ENCODE measurements at regions not wholly inside any gene's neighbourhood (a gene's known extent, or its start where the extent isn't known, plus 50 kb on each side); places are given as distances from the start of the nearest gene placed in this dataset.

GRCh38 chr12:67200386-67200785 is 68.8 kb upstream of the CAND1 start:
- Histone ChIP-seq H2BK5ac (ENCODE audit: low read depth, low read length, poor library complexity, severe bottlenecking) (no peak overlapping the region), H3K9ac (ENCODE audit: low read length) (no peak overlapping the region), H3K4me1 (ENCODE audit: control insufficient read depth, insufficient read depth, low read depth, low read length) (no peaks in the 10 kb centered on the region), H3K18ac (ENCODE audit: low read depth in 1 of 2, low read length in 2 of 2) (no peak overlapping the region), H3K27me3 (ENCODE audit: control insufficient read depth in 1 of 2, insufficient read depth in 1 of 2, low read length in 2 of 2) (no peaks in the 10 kb centered on the region), H3K14ac (ENCODE audit: low read length in 2 of 2) (no peak overlapping the region), H3K4me3 (ENCODE audit: insufficient read depth in 1 of 2, low read depth in 1 of 2, low read length in 2 of 2) (no peak overlapping the region), H2BK15ac (ENCODE audit: low read depth, poor library complexity, severe bottlenecking) (no peak overlapping the region), H3K23ac (ENCODE audit: low read length in 2 of 2) (no peak overlapping the region), H3K27ac (ENCODE audit: low read length, poor library complexity, severe bottlenecking) (no peak overlapping the region), H4K8ac (ENCODE audit: low read length) (no peak overlapping the region), H3K36me3 (ENCODE audit: control insufficient read depth in 1 of 2, insufficient read depth in 2 of 2, low read depth in 1 of 2, low read length in 2 of 2) (no peaks in the 10 kb centered on the region), H2AK5ac (ENCODE audit: low read length, severe bottlenecking) (no peak overlapping the region), H4K91ac (ENCODE audit: low read length) (no peak overlapping the region), H2AFZ (ENCODE audit: low read depth, low read length) (no peak overlapping the region), H2BK12ac (ENCODE audit: low read length in 2 of 2) (no peak overlapping the region), H3K4ac (ENCODE audit: low read depth in 1 of 2, low read length in 2 of 2) (no peak overlapping the region), H3K4me2 (ENCODE audit: low read length, poor library complexity, severe bottlenecking) (no peak overlapping the region), H3K9me3 (ENCODE audit: control insufficient read depth, low read length) (no peaks in the 10 kb centered on the region), H2BK120ac (ENCODE audit: low read depth, low read length) (no peak overlapping the region), H3K79me1 (replicated peaks; ENCODE audit: low read length, poor library complexity, severe bottlenecking) (no peaks in the 10 kb centered on the region)
- WGBS, result no CpG with 5 or more reads among the region's 1 CpG
- no peak for DNase-seq

GRCh38 chr12:67202011-67202677 is 67.0 kb upstream of the CAND1 start:
- no peak overlapping the region for H2BK12ac ChIP-seq (ENCODE audit: low read length in 2 of 2)
- no peak overlapping the region for H3K14ac ChIP-seq (ENCODE audit: low read length in 2 of 2)
- H3K4me2 ChIP-seq (ENCODE audit: low read length, poor library complexity, severe bottlenecking), result no peak overlapping the region
- no peaks in the 10 kb centered on the region for H3K36me3 ChIP-seq (ENCODE audit: control insufficient read depth in 1 of 2, insufficient read depth in 2 of 2, low read depth in 1 of 2, low read length in 2 of 2)
- no peak overlapping the region for H4K8ac ChIP-seq (ENCODE audit: low read length)
- H3K9me3 ChIP-seq (ENCODE audit: control insufficient read depth, low read length), result no peaks in the 10 kb centered on the region
- no peak overlapping the region for H3K18ac ChIP-seq (ENCODE audit: low read depth in 1 of 2, low read length in 2 of 2)
- no peaks in the 10 kb centered on the region for H3K4me1 ChIP-seq (ENCODE audit: control insufficient read depth, insufficient read depth, low read depth, low read length)
- no peak overlapping the region for H3K9ac ChIP-seq (ENCODE audit: low read length)
- H3K4me3 ChIP-seq (ENCODE audit: insufficient read depth in 1 of 2, low read depth in 1 of 2, low read length in 2 of 2), result no peak overlapping the region
- no peak overlapping the region for H3K23ac ChIP-seq (ENCODE audit: low read length in 2 of 2)
- no peak overlapping the region for H2AFZ ChIP-seq (ENCODE audit: low read depth, low read length)
- no peak overlapping the region for H4K91ac ChIP-seq (ENCODE audit: low read length)
- H2BK120ac ChIP-seq (ENCODE audit: low read depth, low read length), result no peak overlapping the region
- no peaks in the 10 kb centered on the region for H3K27me3 ChIP-seq (ENCODE audit: control insufficient read depth in 1 of 2, insufficient read depth in 1 of 2, low read length in 2 of 2)
- no peak for DNase-seq
- no peak overlapping the region for H2AK5ac ChIP-seq (ENCODE audit: low read length, severe bottlenecking)
- H3K27ac ChIP-seq (ENCODE audit: low read length, poor library complexity, severe bottlenecking), result no peak overlapping the region
- WGBS, result 74% methylated on average over 6 of the region's 7 CpGs
- no peak overlapping the region for H3K4ac ChIP-seq (ENCODE audit: low read depth in 1 of 2, low read length in 2 of 2)
- H2BK5ac ChIP-seq (ENCODE audit: low read depth, low read length, poor library complexity, severe bottlenecking), result no peak overlapping the region
- no peak overlapping the region for H2BK15ac ChIP-seq (ENCODE audit: low read depth, poor library complexity, severe bottlenecking)
- no peaks in the 10 kb centered on the region for H3K79me1 ChIP-seq (replicated peaks; ENCODE audit: low read length, poor library complexity, severe bottlenecking)

GRCh38 chr12:67202678-67203012 is 66.5 kb upstream of the CAND1 start:
- no peak overlapping the region for H3K18ac ChIP-seq (ENCODE audit: low read depth in 1 of 2, low read length in 2 of 2)
- no peak overlapping the region for H3K4me2 ChIP-seq (ENCODE audit: low read length, poor library complexity, severe bottlenecking)
- no peak overlapping the region for H2BK12ac ChIP-seq (ENCODE audit: low read length in 2 of 2)
- H3K4me1 ChIP-seq (ENCODE audit: control insufficient read depth, insufficient read depth, low read depth, low read length), result no peaks in the 10 kb centered on the region
- H3K27ac ChIP-seq (ENCODE audit: low read length, poor library complexity, severe bottlenecking), result no peak overlapping the region
- no CpG with 5 or more reads among the region's 3 CpGs for WGBS
- H3K23ac ChIP-seq (ENCODE audit: low read length in 2 of 2), result no peak overlapping the region
- H2BK5ac ChIP-seq (ENCODE audit: low read depth, low read length, poor library complexity, severe bottlenecking), result no peak overlapping the region
- no peak overlapping the region for H3K9ac ChIP-seq (ENCODE audit: low read length)
- H4K91ac ChIP-seq (ENCODE audit: low read length), result no peak overlapping the region
- no peak overlapping the region for H2AK5ac ChIP-seq (ENCODE audit: low read length, severe bottlenecking)
- no peaks in the 10 kb centered on the region for H3K27me3 ChIP-seq (ENCODE audit: control insufficient read depth in 1 of 2, insufficient read depth in 1 of 2, low read length in 2 of 2)
- H2BK15ac ChIP-seq (ENCODE audit: low read depth, poor library complexity, severe bottlenecking), result no peak overlapping the region
- no peak overlapping the region for H4K8ac ChIP-seq (ENCODE audit: low read length)
- no peak overlapping the region for H2AFZ ChIP-seq (ENCODE audit: low read depth, low read length)
- no peak overlapping the region for H3K4me3 ChIP-seq (ENCODE audit: insufficient read depth in 1 of 2, low read depth in 1 of 2, low read length in 2 of 2)
- no peak overlapping the region for H3K14ac ChIP-seq (ENCODE audit: low read length in 2 of 2)
- no peaks in the 10 kb centered on the region for H3K79me1 ChIP-seq (replicated peaks; ENCODE audit: low read length, poor library complexity, severe bottlenecking)
- H3K36me3 ChIP-seq (ENCODE audit: control insufficient read depth in 1 of 2, insufficient read depth in 2 of 2, low read depth in 1 of 2, low read length in 2 of 2), result no peaks in the 10 kb centered on the region
- H2BK120ac ChIP-seq (ENCODE audit: low read depth, low read length), result no peak overlapping the region
- DNase-seq, result no peak
- H3K9me3 ChIP-seq (ENCODE audit: control insufficient read depth, low read length), result no peaks in the 10 kb centered on the region
- no peak overlapping the region for H3K4ac ChIP-seq (ENCODE audit: low read depth in 1 of 2, low read length in 2 of 2)

- no peak overlapping the region for H2BK120ac ChIP-seq (ENCODE audit: low read depth, low read length)
- H3K36me3 ChIP-seq (ENCODE audit: control insufficient read depth in 1 of 2, insufficient read depth in 2 of 2, low read depth in 1 of 2, low read length in 2 of 2), result no peaks in the 10 kb centered on the region
- H3K79me1 ChIP-seq (replicated peaks; ENCODE audit: low read length, poor library complexity, severe bottlenecking), result no peaks in the 10 kb centered on the region
- no peak overlapping the region for H4K91ac ChIP-seq (ENCODE audit: low read length)
- no peak overlapping the region for H3K27ac ChIP-seq (ENCODE audit: low read length, poor library complexity, severe bottlenecking)
- no peak overlapping the region for H2AFZ ChIP-seq (ENCODE audit: low read depth, low read length)
- H4K8ac ChIP-seq (ENCODE audit: low read length), result no peak overlapping the region
- peaks cover 0 to 10% of the 10 kb centered on the region in 2 experiments for H3K27me3 ChIP-seq (ENCODE audit: control insufficient read depth in 1 of 2, insufficient read depth in 1 of 2, low read length in 2 of 2)
- no peak overlapping the region for H2BK5ac ChIP-seq (ENCODE audit: low read depth, low read length, poor library complexity, severe bottlenecking)
- H3K23ac ChIP-seq (ENCODE audit: low read length in 2 of 2), result no peak overlapping the region
- H2AK5ac ChIP-seq (ENCODE audit: low read length, severe bottlenecking), result no peak overlapping the region
- H3K4me2 ChIP-seq (ENCODE audit: low read length, poor library complexity, severe bottlenecking), result no peak overlapping the region
- no peak overlapping the region for H3K9ac ChIP-seq (ENCODE audit: low read length)
- no peaks in the 10 kb centered on the region for H3K9me3 ChIP-seq (ENCODE audit: control insufficient read depth, low read length)
- no peak overlapping the region for H2BK12ac ChIP-seq (ENCODE audit: low read length in 2 of 2)
- no peak overlapping the region for H3K14ac ChIP-seq (ENCODE audit: low read length in 2 of 2)
- no peak overlapping the region for H3K4me3 ChIP-seq (ENCODE audit: insufficient read depth in 1 of 2, low read depth in 1 of 2, low read length in 2 of 2)
- H3K4me1 ChIP-seq (ENCODE audit: control insufficient read depth, insufficient read depth, low read depth, low read length), result no peaks in the 10 kb centered on the region
- DNase-seq, result no peak
- H3K4ac ChIP-seq (ENCODE audit: low read depth in 1 of 2, low read length in 2 of 2), result no peak overlapping the region
- no peak overlapping the region for H2BK15ac ChIP-seq (ENCODE audit: low read depth, poor library complexity, severe bottlenecking)
- 84% methylated on average over 7 of the region's 8 CpGs for WGBS
- no peak overlapping the region for H3K18ac ChIP-seq (ENCODE audit: low read depth in 1 of 2, low read length in 2 of 2)
Observed at GRCh38 chr12:67208281-67209067, 60.7 kb upstream of the CAND1 start.
